ENCODE measurements at regions not wholly inside any gene's neighbourhood (a gene's known extent, or its start where the extent isn't known, plus 50 kb on each side); places are given as distances from the start of the nearest gene placed in this dataset.
"Not testable (repeated sequence)": the region's sequence is repeated elsewhere in the genome, so short reads cannot be mapped to it uniquely, and the experiment has no call there.

DNA sequence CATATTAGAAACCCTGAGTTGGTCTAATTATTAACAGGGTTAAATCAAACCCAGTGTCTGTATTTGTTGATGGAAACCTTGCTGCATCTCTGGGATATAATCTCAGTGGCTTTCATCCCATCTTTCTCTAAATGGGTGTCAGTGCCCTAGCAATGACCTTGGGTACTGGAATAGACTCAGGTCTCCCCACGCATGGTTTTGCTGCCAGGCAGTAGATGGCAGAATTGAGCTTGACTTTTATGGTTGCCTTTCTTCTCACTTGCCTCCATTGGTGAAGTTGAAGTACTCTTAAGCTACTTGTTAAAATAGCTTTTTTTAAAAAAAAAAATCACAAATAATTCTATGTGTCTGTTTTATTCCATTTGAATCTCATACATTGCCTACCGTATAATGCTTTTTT is 81.8 kb upstream of the HMCN1 start:
- Histone ChIP-seq H3K9ac (ENCODE audit: insufficient read length) (no peak overlapping the region), H3K36me3 (ENCODE audit: insufficient read depth, low read length) (no peaks in the 10 kb centered on the region), H3K27ac (peak overlapping the region; percentile 53; the same call in 1 of the 2 replicates), H3K4me3 (no peak overlapping the region), H3K9me3 (ENCODE audit: low read depth, low read length) (no peaks in the 10 kb centered on the region)
- TF ChIP-seq POLR2AphosphoS5 (IDR thresholded peaks at IDR 0.05; ENCODE audit: borderline replicate concordance, low read depth, low read length) (no peak), EZH2 (IDR thresholded peaks at IDR 0.05) (no peak), FOXP2 (optimal IDR thresholded peaks at IDR 0.05; ENCODE audit: control extremely low read depth, extremely low read length, insufficient read depth) (no peak)
- DNase-seq (ENCODE audit: low read depth, low spot score): no peak

- H3K27ac ChIP-seq: peak overlapping the region; percentile 40; the same call in 1 of the 2 replicates
- DNase-seq (ENCODE audit: low read depth, low spot score): no peak
- H3K36me3 ChIP-seq (ENCODE audit: insufficient read depth, low read length): no peaks in the 10 kb centered on the region
- no peak overlapping the region for H3K4me3 ChIP-seq
- H3K9ac ChIP-seq (ENCODE audit: insufficient read length): no peak overlapping the region
- no peaks in the 10 kb centered on the region for H3K9me3 ChIP-seq (ENCODE audit: low read depth, low read length)
- no peak for TF ChIP-seq FOXP2 (optimal IDR thresholded peaks at IDR 0.05; ENCODE audit: control extremely low read depth, extremely low read length, insufficient read depth)
- TF ChIP-seq EZH2 (IDR thresholded peaks at IDR 0.05): no peak
- TF ChIP-seq POLR2AphosphoS5 (IDR thresholded peaks at IDR 0.05; ENCODE audit: borderline replicate concordance, low read depth, low read length): no peak
Measured at GRCh38 chr1:185650602-185651230, 83.5 kb upstream of the HMCN1 start.

GRCh38 chr1:185648858-185649589 is 85.2 kb upstream of the HMCN1 start:
- no peak overlapping the region for H3K27ac ChIP-seq
- no peak overlapping the region for H3K9ac ChIP-seq (ENCODE audit: insufficient read length)
- H3K4me3 ChIP-seq: no peak overlapping the region
- peaks cover 4% of the 10 kb centered on the region for H3K36me3 ChIP-seq (ENCODE audit: insufficient read depth, low read length)
- peaks cover 7% of the 10 kb centered on the region; the same call in 1 of the 2 replicates for H3K9me3 ChIP-seq (ENCODE audit: low read depth, low read length)
- DNase-seq (ENCODE audit: low read depth, low spot score): no peak
- no peak for TF ChIP-seq POLR2AphosphoS5 (IDR thresholded peaks at IDR 0.05; ENCODE audit: borderline replicate concordance, low read depth, low read length)
- TF ChIP-seq EZH2 (IDR thresholded peaks at IDR 0.05): no peak
- TF ChIP-seq FOXP2 (optimal IDR thresholded peaks at IDR 0.05; ENCODE audit: control extremely low read depth, extremely low read length, insufficient read depth): no peak

- not testable (repeated sequence) for H3K9ac ChIP-seq (ENCODE audit: insufficient read length); DNase-seq (ENCODE audit: low read depth, low spot score); H3K36me3 ChIP-seq (ENCODE audit: insufficient read depth, low read length); H3K4me3 ChIP-seq; H3K9me3 ChIP-seq (ENCODE audit: low read depth, low read length)
- peak overlapping the region; percentile 97; the same call in 1 of the 2 replicates for H3K27ac ChIP-seq
Measured at GRCh38 chr1:185647597-185648267, 86.5 kb upstream of the HMCN1 start.

DNA sequence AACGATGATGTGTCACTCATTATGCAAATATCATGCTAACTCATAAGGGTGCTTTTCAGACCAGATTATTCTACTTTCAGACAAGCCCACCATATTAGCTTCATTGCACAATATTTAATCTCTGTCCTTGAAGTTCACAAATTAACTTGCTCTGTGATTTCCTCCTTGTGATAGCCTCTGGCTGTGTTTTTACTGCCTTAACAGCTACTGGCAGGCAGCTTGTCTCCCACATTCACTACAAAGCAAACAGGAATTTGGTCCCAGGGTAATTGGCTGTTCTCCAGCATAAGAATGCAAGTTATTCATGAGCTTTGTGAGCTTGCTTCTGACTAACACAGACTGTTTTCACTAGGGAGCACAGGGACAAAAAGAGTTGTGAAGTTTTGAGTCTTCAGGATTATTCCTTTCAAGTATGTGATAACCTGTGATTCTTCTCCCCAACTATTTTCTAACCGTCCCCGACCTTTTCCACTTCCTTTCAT is 87.9 kb upstream of the HMCN1 start:
- Histone ChIP-seq H3K9ac (ENCODE audit: insufficient read length) (peak overlapping the region; percentile 63), H3K27ac (peak overlapping the region; percentile 97)

DNA sequence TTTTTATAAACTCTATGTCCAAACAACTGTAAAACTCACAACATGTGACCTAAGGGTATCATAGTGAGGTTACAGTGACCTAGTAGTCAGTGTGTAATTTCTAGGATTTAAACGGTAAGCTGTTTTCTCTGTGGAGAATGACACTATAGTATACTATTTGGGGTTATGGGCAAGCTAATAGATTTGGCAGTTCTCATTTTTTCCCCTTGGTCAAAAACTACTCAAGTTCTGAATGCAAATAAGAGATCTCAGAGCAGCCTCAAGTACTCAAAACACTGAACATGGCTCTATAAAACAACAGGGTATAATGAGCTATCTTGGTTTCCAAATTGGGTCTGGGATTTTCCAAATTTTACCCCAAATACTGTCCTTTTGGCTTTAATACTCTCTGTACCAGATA is 88.5 kb upstream of the HMCN1 start:
- peak overlapping the region; percentile 94 for H3K27ac ChIP-seq
- peaks cover 7% of the 10 kb centered on the region; the same call in 1 of the 2 replicates for H3K9me3 ChIP-seq (ENCODE audit: low read depth, low read length)
- DNase-seq (ENCODE audit: low read depth, low spot score): no peak
- TF ChIP-seq EZH2 (IDR thresholded peaks at IDR 0.05): no peak
- TF ChIP-seq FOXP2 (optimal IDR thresholded peaks at IDR 0.05; ENCODE audit: control extremely low read depth, extremely low read length, insufficient read depth): no peak
- no peak for TF ChIP-seq POLR2AphosphoS5 (IDR thresholded peaks at IDR 0.05; ENCODE audit: borderline replicate concordance, low read depth, low read length)
- peaks cover 4% of the 10 kb centered on the region for H3K36me3 ChIP-seq (ENCODE audit: insufficient read depth, low read length)
- H3K9ac ChIP-seq (ENCODE audit: insufficient read length): peak overlapping the region; percentile 1
- H3K4me3 ChIP-seq: peak overlapping the region; percentile 72

More for the DNA sequence above, 87.9 kb upstream of the HMCN1 start:
- H3K4me3 ChIP-seq: peak overlapping the region; percentile 73
- H3K9me3 ChIP-seq (ENCODE audit: low read depth, low read length): peaks cover 7% of the 10 kb centered on the region; the same call in 1 of the 2 replicates
- TF ChIP-seq EZH2 (IDR thresholded peaks at IDR 0.05): no peak
- TF ChIP-seq POLR2AphosphoS5 (IDR thresholded peaks at IDR 0.05; ENCODE audit: borderline replicate concordance, low read depth, low read length): peak; percentile 90
- TF ChIP-seq FOXP2 (optimal IDR thresholded peaks at IDR 0.05; ENCODE audit: control extremely low read depth, extremely low read length, insufficient read depth): peak; percentile 81
- peaks cover 4% of the 10 kb centered on the region for H3K36me3 ChIP-seq (ENCODE audit: insufficient read depth, low read length)
- peak; percentile 100 for DNase-seq (ENCODE audit: low read depth, low spot score)

- Histone ChIP-seq H3K27ac (peak overlapping the region; percentile 94), H3K9ac (ENCODE audit: insufficient read length) (peak overlapping the region; percentile 1), H3K9me3 (ENCODE audit: low read depth, low read length) (peaks cover 7% of the 10 kb centered on the region; the same call in 1 of the 2 replicates), H3K36me3 (ENCODE audit: insufficient read depth, low read length) (peaks cover 4% of the 10 kb centered on the region), H3K4me3 (peak overlapping the region; percentile 72)
- DNase-seq (ENCODE audit: low read depth, low spot score): peak; percentile 77
- TF ChIP-seq EZH2 (IDR thresholded peaks at IDR 0.05) (no peak), POLR2AphosphoS5 (IDR thresholded peaks at IDR 0.05; ENCODE audit: borderline replicate concordance, low read depth, low read length) (no peak), FOXP2 (optimal IDR thresholded peaks at IDR 0.05; ENCODE audit: control extremely low read depth, extremely low read length, insufficient read depth) (no peak)
Measured at GRCh38 chr1:185645162-185645640, 89.0 kb upstream of the HMCN1 start.

DNA sequence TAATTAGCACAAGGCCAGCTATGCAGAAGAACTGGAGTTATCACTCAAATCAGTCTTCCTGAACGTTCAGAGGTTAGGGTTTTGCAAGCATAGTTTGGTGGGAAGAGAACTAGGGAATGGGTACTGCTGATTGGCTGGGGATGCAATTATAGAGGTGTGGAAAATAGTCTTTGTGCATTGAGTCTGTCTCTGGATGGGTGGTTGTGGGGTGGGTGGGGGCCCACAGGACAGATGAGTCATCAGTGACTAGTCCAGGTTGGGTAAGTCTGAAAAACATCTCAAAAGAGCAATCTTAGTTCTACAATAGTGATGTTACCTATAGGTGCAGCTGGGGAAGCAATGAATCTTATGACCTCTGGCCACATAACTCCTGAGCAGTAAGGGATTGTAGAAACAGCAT is 89.7 kb upstream of the HMCN1 start:
- peaks cover 7% of the 10 kb centered on the region; the same call in 1 of the 2 replicates for H3K9me3 ChIP-seq (ENCODE audit: low read depth, low read length)
- H3K27ac ChIP-seq: peak overlapping the region; percentile 94
- peak overlapping the region; percentile 72; the same call in 1 of the 2 replicates for H3K4me3 ChIP-seq
- H3K9ac ChIP-seq (ENCODE audit: insufficient read length): no peak overlapping the region
- TF ChIP-seq FOXP2 (optimal IDR thresholded peaks at IDR 0.05; ENCODE audit: control extremely low read depth, extremely low read length, insufficient read depth): no peak
- TF ChIP-seq EZH2 (IDR thresholded peaks at IDR 0.05): no peak
- TF ChIP-seq POLR2AphosphoS5 (IDR thresholded peaks at IDR 0.05; ENCODE audit: borderline replicate concordance, low read depth, low read length): no peak
- DNase-seq (ENCODE audit: low read depth, low spot score): no peak
- H3K36me3 ChIP-seq (ENCODE audit: insufficient read depth, low read length): peaks cover 4% of the 10 kb centered on the region

Measured in SK-N-MC (cell line).